ENCODE measurements at regions not wholly inside any gene's neighbourhood (a gene's known extent, or its start where the extent isn't known, plus 50 kb on each side); places are given as distances from the start of the nearest gene placed in this dataset.
"Not testable (repeated sequence)": the region's sequence is repeated elsewhere in the genome, so short reads cannot be mapped to it uniquely, and the experiment has no call there.

GRCh38 chr6:98395610-98396166, 438.7 kb upstream of the POU3F2 start:
- H3K4me3 ChIP-seq (ENCODE audit: low read length) = no peak overlapping the region
- no peak for TF ChIP-seq ZNF274 (IDR thresholded peaks at IDR 0.05; ENCODE audit: low read depth, low read length)

GRCh38 chr6:98416027-98416426, 418.3 kb upstream of the POU3F2 start:
- no peak for TF ChIP-seq ZNF274 (IDR thresholded peaks at IDR 0.05; ENCODE audit: low read depth, low read length)
- no peak overlapping the region for H3K4me3 ChIP-seq (ENCODE audit: low read length)

- H3K4me3 ChIP-seq (ENCODE audit: low read length) = not testable (repeated sequence)
Measured at GRCh38 chr6:98416497-98417158, 417.7 kb upstream of the POU3F2 start.

- TF ChIP-seq ZNF274 (IDR thresholded peaks at IDR 0.05; ENCODE audit: low read depth, low read length) = no peak
- H3K4me3 ChIP-seq (ENCODE audit: low read length) = no peak overlapping the region
Measured at GRCh38 chr6:98433325-98434056, 400.9 kb upstream of the POU3F2 start.

- TF ChIP-seq ZNF274 (IDR thresholded peaks at IDR 0.05; ENCODE audit: low read depth, low read length) = no peak
- H3K4me3 ChIP-seq (ENCODE audit: low read length) = no peak overlapping the region
Measured at GRCh38 chr6:98443633-98444032, 390.7 kb upstream of the POU3F2 start.

- TF ChIP-seq ZNF274 (IDR thresholded peaks at IDR 0.05; ENCODE audit: low read depth, low read length) = no peak
- H3K4me3 ChIP-seq (ENCODE audit: low read length) = no peak overlapping the region
Measured at GRCh38 chr6:98452685-98453084, 381.7 kb upstream of the POU3F2 start.

GRCh38 chr6:98454809-98455322, 379.5 kb upstream of the POU3F2 start:
- TF ChIP-seq ZNF274 (IDR thresholded peaks at IDR 0.05; ENCODE audit: low read depth, low read length) = no peak
- H3K4me3 ChIP-seq (ENCODE audit: low read length) = no peak overlapping the region

- no peak overlapping the region for H3K4me3 ChIP-seq (ENCODE audit: low read length)
- TF ChIP-seq ZNF274 (IDR thresholded peaks at IDR 0.05; ENCODE audit: low read depth, low read length) = no peak
Measured at GRCh38 chr6:98458708-98459107, 375.7 kb upstream of the POU3F2 start.

GRCh38 chr6:98463038-98464000, 371.1 kb upstream of the POU3F2 start:
- no peak for TF ChIP-seq ZNF274 (IDR thresholded peaks at IDR 0.05; ENCODE audit: low read depth, low read length)
- no peak overlapping the region for H3K4me3 ChIP-seq (ENCODE audit: low read length)

GRCh38 chr6:98467091-98467490, 367.3 kb upstream of the POU3F2 start:
- no peak overlapping the region for H3K4me3 ChIP-seq (ENCODE audit: low read length)
- no peak for TF ChIP-seq ZNF274 (IDR thresholded peaks at IDR 0.05; ENCODE audit: low read depth, low read length)

- no peak for TF ChIP-seq ZNF274 (IDR thresholded peaks at IDR 0.05; ENCODE audit: low read depth, low read length)
- H3K4me3 ChIP-seq (ENCODE audit: low read length) = no peak overlapping the region
Measured at GRCh38 chr6:98467902-98468301, 366.5 kb upstream of the POU3F2 start.

GRCh38 chr6:98469141-98469540, 365.2 kb upstream of the POU3F2 start:
- no peak for TF ChIP-seq ZNF274 (IDR thresholded peaks at IDR 0.05; ENCODE audit: low read depth, low read length)
- no peak overlapping the region for H3K4me3 ChIP-seq (ENCODE audit: low read length)

- H3K4me3 ChIP-seq (ENCODE audit: low read length) = no peak overlapping the region
- TF ChIP-seq ZNF274 (IDR thresholded peaks at IDR 0.05; ENCODE audit: low read depth, low read length) = no peak
Measured at GRCh38 chr6:98470821-98471220, 363.6 kb upstream of the POU3F2 start.

- no peak for TF ChIP-seq ZNF274 (IDR thresholded peaks at IDR 0.05; ENCODE audit: low read depth, low read length)
- no peak overlapping the region for H3K4me3 ChIP-seq (ENCODE audit: low read length)
Measured at GRCh38 chr6:98471444-98471843, 362.9 kb upstream of the POU3F2 start.

All from GM08714 (cell line).